NOMO-1 treated with dmso at 0.1 percent for 144 hours (cell line): ENCODE measurements at regions not wholly inside any gene's neighbourhood (a gene's known extent, or its start where the extent isn't known, plus 50 kb on each side); places are given as distances from the start of the nearest gene placed in this dataset.

Experiments used
- DNase-seq: peaks from one replicate; lab custom pipeline; 2025; ENCODE audit not compliant: unreplicated experiment; lab: John Stamatoyannopoulos, UW

GRCh38 chr4:14280567-14280966, 653.0 kb upstream of the BOD1L1 start:
- no peak for DNase-seq

- no peak for DNase-seq
Measured at GRCh38 chr4:14284578-14284977, 657.1 kb upstream of the BOD1L1 start.

GRCh38 chr4:14289708-14290107, 662.2 kb upstream of the BOD1L1 start:
- no peak for DNase-seq

GRCh38 chr4:14293582-14293981, 666.1 kb upstream of the BOD1L1 start:
- no peak for DNase-seq

- no peak for DNase-seq
Measured at GRCh38 chr4:14294611-14295010, 667.1 kb upstream of the BOD1L1 start.

GRCh38 chr4:14299166-14299565, 671.6 kb upstream of the BOD1L1 start:
- no peak for DNase-seq

GRCh38 chr4:14302021-14302420, 674.5 kb upstream of the BOD1L1 start:
- no peak for DNase-seq

- no peak for DNase-seq
Measured at GRCh38 chr4:14303856-14304255, 676.3 kb upstream of the BOD1L1 start.

GRCh38 chr4:14308229-14308651, 680.7 kb upstream of the BOD1L1 start:
- DNase-seq: no peak

- DNase-seq: no peak
Measured at GRCh38 chr4:14309431-14309830, 681.9 kb upstream of the BOD1L1 start.

GRCh38 chr4:14313757-14314156, 686.2 kb upstream of the BOD1L1 start:
- no peak for DNase-seq

GRCh38 chr4:14315129-14315528, 687.2 kb upstream of the CPEB2 start:
- DNase-seq: no peak

- DNase-seq: no peak
Measured at GRCh38 chr4:14317351-14317750, 684.9 kb upstream of the CPEB2 start.

- no peak for DNase-seq
Measured at GRCh38 chr4:14318671-14319070, 683.6 kb upstream of the CPEB2 start.

GRCh38 chr4:14321723-14322122, 680.6 kb upstream of the CPEB2 start:
- no peak for DNase-seq

- DNase-seq: no peak
Measured at GRCh38 chr4:14323191-14323590, 679.1 kb upstream of the CPEB2 start.

- no peak for DNase-seq
Measured at GRCh38 chr4:14329228-14329627, 673.1 kb upstream of the CPEB2 start.

- DNase-seq: no peak
Measured at GRCh38 chr4:14333616-14334015, 668.7 kb upstream of the CPEB2 start.

GRCh38 chr4:14334166-14334565, 668.1 kb upstream of the CPEB2 start:
- DNase-seq: no peak

GRCh38 chr4:14335872-14336271, 666.4 kb upstream of the CPEB2 start:
- no peak for DNase-seq

GRCh38 chr4:14336656-14337055, 665.6 kb upstream of the CPEB2 start:
- DNase-seq: no peak

- DNase-seq: no peak
Measured at GRCh38 chr4:14337892-14338584, 664.2 kb upstream of the CPEB2 start.

- DNase-seq: no peak
Measured at GRCh38 chr4:14338585-14339265, 663.6 kb upstream of the CPEB2 start.
